Inflammatory macrophage (primary cell): ENCODE measurements at regions not wholly inside any gene's neighbourhood (a gene's known extent, or its start where the extent isn't known, plus 50 kb on each side); places are given as distances from the start of the nearest gene placed in this dataset.

Source experiments
- DNase-seq, 2 donors: peaks; one replicate each; pipeline ENCODE4 v3.0.0-alpha.2; 2020 to 2022

GRCh38 chr2:41867553-41867952 lies 180.3 kb upstream of the PKDCC start:
- DNase-seq, result no peak

DNA sequence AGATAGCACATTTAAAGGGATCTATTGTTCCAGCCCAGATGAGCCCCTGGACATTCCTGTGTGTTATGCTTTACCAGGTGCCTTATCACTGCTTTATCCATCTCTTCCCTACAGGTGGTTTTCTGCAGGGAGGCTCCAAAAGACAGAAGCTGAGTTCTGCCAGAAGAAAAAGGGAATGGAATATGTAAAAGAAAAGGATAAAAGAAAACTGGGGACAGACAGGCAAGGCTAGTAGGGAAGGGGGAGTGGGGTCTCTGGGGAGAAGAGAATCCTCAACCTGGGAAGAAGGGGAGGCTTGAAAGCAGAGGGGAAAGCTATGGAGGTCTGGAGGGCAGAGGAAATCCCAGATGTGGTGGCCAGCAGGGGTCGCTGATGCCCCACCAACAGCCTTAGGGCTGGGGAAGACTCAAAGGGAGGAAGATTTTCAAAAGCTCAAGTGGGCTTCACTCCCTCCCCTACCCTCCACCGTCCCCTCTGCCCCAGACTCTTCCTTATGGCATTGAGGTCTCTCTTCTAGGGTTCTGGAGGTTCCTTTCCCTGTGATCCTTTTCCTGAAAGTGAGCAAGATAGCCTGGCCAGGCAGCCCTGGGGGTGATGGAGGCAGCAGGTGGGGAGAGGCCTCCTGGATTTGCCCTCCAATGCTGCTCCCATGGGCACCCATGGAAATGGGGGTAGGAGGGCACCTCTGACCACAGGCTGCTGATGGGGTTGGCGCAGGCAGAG lies 178.1 kb upstream of the PKDCC start:
- peak; percentile 52 to 68 for DNase-seq

DNA sequence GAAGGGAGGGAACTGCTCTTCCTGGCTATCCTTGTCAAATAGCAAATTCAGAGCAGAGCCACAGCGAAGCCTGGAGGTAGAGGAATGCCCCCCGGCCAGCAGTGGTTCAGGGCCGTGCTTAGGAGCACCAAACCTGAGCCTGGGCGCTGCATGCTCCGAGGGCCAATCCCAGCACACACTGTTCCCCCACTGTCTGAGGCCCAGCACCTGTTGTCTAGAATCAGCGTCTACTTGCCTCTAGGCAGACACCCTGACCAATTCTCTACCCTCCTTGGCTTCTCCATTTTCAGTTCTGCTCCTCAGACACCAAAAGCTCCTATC lies 177.6 kb upstream of the PKDCC start:
- no peak for DNase-seq

GRCh38 chr2:41871080-41871479 lies 176.7 kb upstream of the PKDCC start:
- DNase-seq, result no peak

DNA sequence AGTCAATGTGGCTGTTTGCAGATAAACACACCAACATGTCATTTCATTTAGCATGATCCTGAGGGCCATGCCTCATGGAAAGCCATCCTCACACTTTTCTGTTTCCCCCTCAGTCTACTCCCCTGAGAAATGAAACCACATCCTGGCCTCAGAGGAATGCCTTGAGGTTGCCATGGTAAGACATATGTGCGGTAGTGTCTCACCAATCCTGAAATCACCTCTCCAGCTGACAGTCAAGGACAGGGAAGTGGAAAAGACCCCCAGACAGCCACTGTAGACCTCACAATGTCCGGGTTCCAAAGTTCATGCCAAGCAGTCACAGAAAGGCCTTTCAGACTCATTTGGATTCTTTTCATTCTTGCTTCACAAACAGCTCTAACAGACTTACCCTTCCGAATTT lies 175.2 kb upstream of the PKDCC start:
- no peak for DNase-seq

- DNase-seq, result no peak
These were observed 174.5 kb upstream of the PKDCC start for GRCh38 chr2:41873102-41874031.

GRCh38 chr2:41877114-41877678 lies 170.6 kb upstream of the PKDCC start:
- no peak for DNase-seq

DNA sequence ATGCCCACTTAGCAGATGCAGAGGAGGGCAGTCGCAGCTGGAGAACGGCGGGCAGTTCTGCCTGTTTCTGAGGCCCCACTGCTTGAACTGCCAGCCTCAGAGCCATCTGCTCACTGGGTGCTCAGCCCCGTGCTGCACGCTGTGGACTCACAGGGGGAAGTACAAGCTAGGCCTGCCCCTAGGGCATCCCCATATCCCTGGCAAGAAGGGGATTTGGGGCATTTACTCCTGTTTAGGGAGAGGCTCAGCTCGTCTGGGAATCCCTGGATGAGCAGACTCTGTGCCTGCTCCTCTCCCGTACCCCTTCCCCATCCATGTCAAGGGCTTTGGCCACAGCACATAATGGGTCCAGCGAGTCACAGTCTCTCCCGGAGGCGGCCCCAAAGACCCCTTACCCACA lies 169.8 kb upstream of the PKDCC start:
- no peak for DNase-seq

- DNase-seq, result no peak
These were observed 169.0 kb upstream of the PKDCC start for GRCh38 chr2:41878716-41879234.

- no peak for DNase-seq
These were observed 168.4 kb upstream of the PKDCC start for GRCh38 chr2:41879235-41879916.

DNA sequence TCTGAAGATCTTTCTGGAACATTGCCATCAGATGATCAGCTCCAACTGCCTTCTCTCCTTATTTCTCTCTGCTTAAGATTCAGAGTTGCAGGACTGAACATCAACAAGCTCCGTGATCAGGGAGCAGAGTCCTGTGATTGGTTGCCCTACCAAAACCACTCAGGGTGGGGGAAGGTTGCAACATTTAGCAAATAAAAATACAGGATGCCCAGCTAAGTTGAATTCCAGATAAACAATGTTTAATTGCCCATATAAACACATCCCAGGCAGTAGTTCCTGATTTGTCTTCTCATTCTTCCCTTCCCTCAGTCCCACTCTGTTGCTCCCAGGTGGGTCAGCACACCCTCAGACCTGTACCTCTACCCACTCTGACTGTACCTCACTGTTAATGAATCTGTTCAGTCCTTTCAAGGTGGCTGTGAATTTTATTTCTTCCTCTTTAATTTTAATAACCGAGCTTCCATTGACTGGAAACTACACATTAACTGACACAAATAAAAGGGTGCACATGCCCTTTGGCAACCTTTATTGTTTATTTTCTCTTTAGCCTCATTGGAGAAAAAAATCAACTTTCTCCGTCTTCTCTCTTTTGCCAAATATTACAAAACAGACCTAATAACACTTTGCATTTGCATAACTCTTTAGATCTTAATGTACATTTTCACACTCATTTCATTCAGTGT lies 167.1 kb upstream of the PKDCC start:
- DNase-seq, result no peak

GRCh38 chr2:41881249-41881648 lies 166.6 kb upstream of the PKDCC start:
- DNase-seq, result no peak

- DNase-seq, result no peak
These were observed 163.1 kb upstream of the PKDCC start for GRCh38 chr2:41884718-41885117.

- DNase-seq, result no peak
These were observed 161.6 kb upstream of the PKDCC start for GRCh38 chr2:41886145-41886664.

- DNase-seq, result no peak
These were observed 161.1 kb upstream of the PKDCC start for GRCh38 chr2:41886757-41887156.

DNA sequence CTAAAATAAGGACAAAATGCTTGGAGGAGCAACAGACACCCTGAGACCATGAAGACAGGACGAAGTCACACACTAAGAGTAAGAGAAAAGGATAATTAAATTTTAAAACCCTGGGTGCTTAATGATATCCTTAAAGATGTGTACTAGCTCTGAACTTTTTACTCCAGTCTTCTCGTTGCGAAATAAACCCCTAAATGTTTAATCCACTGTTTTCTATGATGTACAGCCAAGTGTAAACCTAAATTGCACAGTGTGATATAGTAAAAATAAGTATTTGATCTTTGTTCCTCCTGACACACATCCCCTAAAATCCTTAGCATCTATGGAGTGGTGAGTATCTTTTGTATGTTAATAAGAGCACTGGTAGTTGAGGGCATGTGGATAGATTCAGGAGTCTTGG lies 157.5 kb upstream of the PKDCC start:
- DNase-seq, result no peak

- DNase-seq, result no peak
These were observed 155.3 kb upstream of the PKDCC start for GRCh38 chr2:41892476-41892875.

DNA sequence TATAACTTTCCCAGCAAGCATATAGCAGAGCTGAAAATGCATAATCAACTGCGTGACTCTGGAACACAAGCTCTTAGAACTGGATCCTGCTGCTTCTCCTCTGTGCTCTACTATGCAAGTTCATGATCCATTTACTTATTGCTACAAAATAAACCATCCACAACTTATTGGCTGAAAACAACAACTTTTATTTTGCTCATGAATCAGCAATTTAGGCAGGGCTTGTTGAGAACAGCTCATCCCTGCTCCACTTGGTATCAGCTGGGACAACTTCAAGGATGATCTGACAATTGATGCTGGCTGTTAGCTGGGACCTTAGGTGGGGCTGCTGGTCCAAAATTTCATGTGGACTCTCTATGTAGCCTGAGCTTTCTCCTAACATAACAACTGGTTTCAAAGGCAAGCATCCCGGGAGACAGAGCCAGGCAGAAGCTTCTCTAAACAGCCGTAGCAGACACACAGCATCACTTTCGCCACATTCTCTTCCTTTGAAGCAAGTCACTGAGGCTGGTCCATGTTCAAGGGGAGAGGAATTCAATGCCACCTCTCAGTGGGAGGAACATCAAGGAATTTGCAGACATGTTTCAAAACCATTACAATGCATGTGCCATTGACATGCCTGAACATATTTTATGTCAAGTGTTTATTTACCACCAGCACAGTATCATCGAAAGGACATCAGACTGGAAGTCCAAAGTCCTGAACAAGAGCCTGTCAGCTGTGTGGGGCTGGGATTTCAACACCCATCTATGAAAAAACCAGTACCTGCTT lies 153.1 kb upstream of the PKDCC start:
- no peak for DNase-seq

DNA sequence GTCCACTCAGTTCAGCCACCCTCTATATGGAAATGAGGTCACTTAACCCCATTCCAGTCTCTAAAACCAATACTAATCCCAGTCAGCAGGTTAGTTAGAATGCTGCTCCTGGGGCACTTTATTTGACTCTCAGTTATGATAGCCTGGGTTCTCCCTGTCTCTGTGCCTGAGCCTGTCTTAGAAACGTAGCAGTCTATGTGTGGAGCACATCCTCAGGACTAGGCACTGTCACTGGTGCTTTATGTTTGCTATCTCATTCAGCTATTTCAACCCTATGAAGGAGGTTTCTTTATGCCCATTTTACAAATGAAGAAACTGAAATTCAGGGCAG lies 152.5 kb upstream of the PKDCC start:
- DNase-seq, result no peak

DNA sequence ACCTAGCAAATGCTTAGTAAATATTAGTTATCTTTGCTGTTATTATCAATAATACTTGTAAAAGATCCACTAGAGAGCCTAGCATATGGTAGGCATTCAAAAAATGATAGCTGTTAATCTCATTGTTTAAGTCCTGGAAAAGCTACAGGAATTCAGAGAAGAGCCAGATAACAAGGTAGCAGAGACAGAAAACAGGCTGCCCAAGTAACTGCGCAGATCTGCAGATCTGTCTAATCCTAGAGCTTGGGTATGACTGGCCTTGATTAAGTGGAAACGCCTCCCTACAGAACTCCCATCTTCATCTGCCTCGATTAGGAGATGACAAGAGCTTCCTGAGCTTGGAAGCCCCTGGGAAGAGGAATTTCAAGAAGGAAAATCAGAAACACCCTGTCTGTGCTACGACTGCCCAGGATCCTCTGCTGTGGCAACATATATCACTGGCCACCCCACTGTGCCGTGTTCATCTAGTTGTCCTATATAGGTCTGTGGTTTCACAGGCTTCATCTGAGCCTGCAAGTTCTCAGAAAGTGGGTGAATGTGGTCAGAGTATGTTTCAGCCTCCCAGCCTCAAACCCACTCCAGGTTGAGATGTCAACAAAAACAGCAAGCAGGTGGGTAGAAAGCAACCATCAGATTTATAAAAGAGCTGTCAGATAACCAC lies 151.5 kb upstream of the PKDCC start:
- no peak for DNase-seq

GRCh38 chr2:41899189-41899588 lies 148.6 kb upstream of the PKDCC start:
- DNase-seq, result no peak
